ENCODE measurements at regions not wholly inside any gene's neighbourhood (a gene's known extent, or its start where the extent isn't known, plus 50 kb on each side); places are given as distances from the start of the nearest gene placed in this dataset.

DNA sequence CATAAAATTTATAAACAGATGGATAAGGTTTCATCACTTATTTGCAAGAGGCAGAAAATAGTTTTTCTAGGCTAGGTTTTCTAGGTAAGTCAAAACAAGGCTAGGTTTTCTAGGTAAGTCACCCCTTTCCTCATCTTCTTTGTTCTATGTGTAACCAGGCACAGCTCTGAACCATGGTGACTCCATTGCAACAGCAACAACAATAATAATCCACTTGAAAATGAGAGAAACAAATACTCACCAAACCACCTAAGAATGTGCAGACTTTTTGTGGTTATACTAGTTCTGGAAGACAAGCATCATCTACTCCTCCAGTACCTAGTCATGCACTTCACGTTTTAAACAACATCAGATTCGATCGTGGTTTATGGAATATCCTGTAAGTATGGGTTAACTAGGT lies 237.4 kb upstream of the ACVR2A start:
- H3K27me3 ChIP-seq (replicated peaks), result no peaks in the 10 kb centered on the region
- no peaks in the 10 kb centered on the region for H3K36me3 ChIP-seq (replicated peaks)
- DNase-seq, result no peak
- TF ChIP-seq, protein P1, sequence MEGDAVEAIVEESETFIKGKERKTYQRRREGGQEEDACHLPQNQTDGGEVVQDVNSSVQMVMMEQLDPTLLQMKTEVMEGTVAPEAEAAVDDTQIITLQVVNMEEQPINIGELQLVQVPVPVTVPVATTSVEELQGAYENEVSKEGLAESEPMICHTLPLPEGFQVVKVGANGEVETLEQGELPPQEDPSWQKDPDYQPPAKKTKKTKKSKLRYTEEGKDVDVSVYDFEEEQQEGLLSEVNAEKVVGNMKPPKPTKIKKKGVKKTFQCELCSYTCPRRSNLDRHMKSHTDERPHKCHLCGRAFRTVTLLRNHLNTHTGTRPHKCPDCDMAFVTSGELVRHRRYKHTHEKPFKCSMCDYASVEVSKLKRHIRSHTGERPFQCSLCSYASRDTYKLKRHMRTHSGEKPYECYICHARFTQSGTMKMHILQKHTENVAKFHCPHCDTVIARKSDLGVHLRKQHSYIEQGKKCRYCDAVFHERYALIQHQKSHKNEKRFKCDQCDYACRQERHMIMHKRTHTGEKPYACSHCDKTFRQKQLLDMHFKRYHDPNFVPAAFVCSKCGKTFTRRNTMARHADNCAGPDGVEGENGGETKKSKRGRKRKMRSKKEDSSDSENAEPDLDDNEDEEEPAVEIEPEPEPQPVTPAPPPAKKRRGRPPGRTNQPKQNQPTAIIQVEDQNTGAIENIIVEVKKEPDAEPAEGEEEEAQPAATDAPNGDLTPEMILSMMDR (IDR thresholded peaks at IDR 0.05; ENCODE audit: low read depth, low read length, missing control alignments), result no peak
- in situ Hi-C loops (cut with HindIII; ENCODE audit: low pct_ligation_motif_present, low sequenced_read_pairs), result no loop called here
- no peak overlapping the region for H3K27ac ChIP-seq
- H3K4me3 ChIP-seq (ENCODE audit: low read depth, low read length), result no peak overlapping the region

DNA sequence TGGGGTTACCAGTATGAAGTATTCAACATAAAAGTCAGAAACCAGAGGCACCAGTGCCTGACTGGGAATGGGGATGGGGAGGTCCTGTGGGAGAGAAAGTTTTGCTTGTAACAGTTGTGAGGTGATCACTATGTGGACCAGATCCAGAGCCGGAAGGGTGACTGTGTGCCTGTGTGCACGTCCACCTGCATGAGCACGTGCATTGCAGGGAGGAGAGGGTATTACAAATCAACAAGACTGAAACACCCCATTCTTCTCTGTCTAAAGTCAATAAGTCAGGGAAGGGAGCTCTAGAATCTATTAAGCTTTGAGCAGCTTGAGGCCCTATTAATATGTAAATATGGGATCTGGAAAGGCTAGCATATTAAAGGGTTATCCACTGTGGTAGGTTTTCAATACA lies 241.0 kb upstream of the ACVR2A start:
- H3K4me3 ChIP-seq (ENCODE audit: low read depth, low read length), result no peak overlapping the region
- H3K27me3 ChIP-seq (replicated peaks), result no peaks in the 10 kb centered on the region
- TF ChIP-seq, protein P1 (IDR thresholded peaks at IDR 0.05; ENCODE audit: low read depth, low read length, missing control alignments), result no peak
- DNase-seq, result no peak
- in situ Hi-C loops (cut with HindIII; ENCODE audit: low pct_ligation_motif_present, low sequenced_read_pairs), result no loop called here
- no peak overlapping the region for H3K27ac ChIP-seq
- H3K36me3 ChIP-seq (replicated peaks), result no peaks in the 10 kb centered on the region

DNA sequence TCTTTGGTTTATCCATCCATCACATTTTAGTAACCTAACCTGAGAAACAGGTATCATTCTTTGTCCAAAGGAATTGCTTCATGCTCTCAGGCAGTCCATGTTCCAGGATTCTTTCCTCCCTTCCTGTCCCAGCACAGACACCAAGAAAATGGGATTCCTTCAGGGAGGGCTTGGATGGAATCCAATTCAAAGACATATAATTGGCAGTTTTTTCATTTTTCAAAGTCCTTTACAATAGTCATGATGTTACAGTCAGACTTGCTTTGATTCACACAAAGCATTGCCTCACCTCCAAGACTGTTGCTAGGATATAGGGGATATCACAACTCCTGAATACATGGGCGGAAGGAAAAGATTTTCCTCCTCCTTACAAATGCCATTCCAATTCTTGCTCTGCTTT lies 241.4 kb upstream of the ACVR2A start:
- in situ Hi-C loops (cut with HindIII; ENCODE audit: low pct_ligation_motif_present, low sequenced_read_pairs), result no loop called here
- DNase-seq, result no peak
- no peak overlapping the region for H3K4me3 ChIP-seq (ENCODE audit: low read depth, low read length)

DNA sequence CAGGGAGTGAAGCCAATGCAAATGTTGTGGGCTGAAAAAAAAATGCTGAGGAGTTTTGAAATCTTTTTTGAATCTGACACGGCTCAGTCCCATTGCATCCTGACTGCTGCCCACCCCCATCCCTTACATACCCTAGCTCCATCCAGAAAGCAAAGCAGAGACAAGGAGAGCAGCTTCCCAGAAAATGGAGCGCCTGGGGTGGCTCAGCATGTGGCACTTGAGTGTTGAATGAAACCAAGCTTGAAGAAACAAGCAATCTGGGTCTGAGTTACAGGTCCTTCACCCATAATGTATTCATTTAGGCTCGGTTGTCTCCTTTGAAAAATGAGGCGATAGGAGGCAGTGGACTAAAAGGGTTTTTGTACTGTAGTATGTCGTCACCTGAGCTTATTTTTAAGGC lies 244.2 kb upstream of the ACVR2A start:
- TF ChIP-seq, protein P1 (IDR thresholded peaks at IDR 0.05; ENCODE audit: low read depth, low read length, missing control alignments), result no peak
- no peak overlapping the region for H3K27ac ChIP-seq
- no peaks in the 10 kb centered on the region for H3K27me3 ChIP-seq (replicated peaks)
- H3K36me3 ChIP-seq (replicated peaks), result no peaks in the 10 kb centered on the region
- no peak overlapping the region for H3K4me3 ChIP-seq (ENCODE audit: low read depth, low read length)
- in situ Hi-C loops (cut with HindIII; ENCODE audit: low pct_ligation_motif_present, low sequenced_read_pairs), result no loop called here
- DNase-seq, result no peak

More for the DNA sequence above, 241.4 kb upstream of the ACVR2A start:
- H3K27me3 ChIP-seq (replicated peaks), result no peaks in the 10 kb centered on the region
- no peak overlapping the region for H3K27ac ChIP-seq
- no peaks in the 10 kb centered on the region for H3K36me3 ChIP-seq (replicated peaks)
- TF ChIP-seq, protein P1 (IDR thresholded peaks at IDR 0.05; ENCODE audit: low read depth, low read length, missing control alignments), result no peak

DNA sequence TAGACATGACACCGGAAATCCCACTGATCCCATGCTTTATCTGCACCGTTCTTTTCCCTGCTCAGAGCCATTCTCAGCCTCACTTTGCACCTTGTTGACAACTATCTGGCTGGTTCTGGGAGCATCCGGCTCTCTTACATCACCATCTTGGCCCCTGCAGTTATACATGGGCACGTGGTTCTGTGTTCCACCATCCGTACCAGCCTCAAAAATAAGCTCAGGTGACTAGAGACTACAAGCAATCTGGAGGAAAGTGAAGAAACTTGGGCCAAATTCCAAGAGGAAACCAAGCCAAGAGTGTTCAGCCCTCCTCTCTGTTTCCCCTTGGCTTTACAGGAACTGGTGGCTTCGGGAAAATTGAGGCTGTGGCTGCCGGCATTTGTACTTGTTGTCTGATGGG lies 244.6 kb upstream of the ACVR2A start:
- DNase-seq, result no peak
- in situ Hi-C loops (cut with HindIII; ENCODE audit: low pct_ligation_motif_present, low sequenced_read_pairs), result no loop called here

DNA sequence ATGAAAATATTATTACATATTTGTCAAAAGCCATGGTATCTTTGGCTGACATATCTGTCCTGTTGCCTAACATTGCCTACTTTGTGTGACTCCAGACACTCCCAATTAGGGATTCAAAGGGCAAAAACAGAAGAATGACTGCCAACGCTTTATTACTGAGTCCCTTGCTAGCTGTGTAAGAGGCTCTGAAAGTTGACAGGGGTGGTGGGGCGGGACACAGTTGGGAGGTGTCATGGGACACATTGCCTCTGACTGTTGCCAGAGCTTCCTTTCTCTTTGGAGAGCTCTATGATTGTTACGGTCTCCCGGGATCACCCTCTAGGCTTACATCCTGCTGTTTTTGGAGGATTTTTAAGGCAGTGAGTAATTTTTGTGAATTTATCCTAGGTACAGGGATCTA lies 249.6 kb upstream of the ACVR2A start:
- Histone ChIP-seq H3K27me3 (replicated peaks) (no peaks in the 10 kb centered on the region), H3K4me3 (ENCODE audit: low read depth, low read length) (no peak overlapping the region), H3K27ac (no peak overlapping the region), H3K36me3 (replicated peaks) (no peaks in the 10 kb centered on the region)
- in situ Hi-C loops (cut with HindIII; ENCODE audit: low pct_ligation_motif_present, low sequenced_read_pairs), result no loop called here
- no peak for DNase-seq
- TF ChIP-seq, protein P1 (IDR thresholded peaks at IDR 0.05; ENCODE audit: low read depth, low read length, missing control alignments), result no peak

More for the DNA sequence above, 244.6 kb upstream of the ACVR2A start:
- H3K4me3 ChIP-seq (ENCODE audit: low read depth, low read length), result no peak overlapping the region
- no peak overlapping the region for H3K27ac ChIP-seq
- no peaks in the 10 kb centered on the region for H3K36me3 ChIP-seq (replicated peaks)
- H3K27me3 ChIP-seq (replicated peaks), result no peaks in the 10 kb centered on the region
- TF ChIP-seq, protein P1 (IDR thresholded peaks at IDR 0.05; ENCODE audit: low read depth, low read length, missing control alignments), result no peak
